ENCODE measurements at regions not wholly inside any gene's neighbourhood (a gene's known extent, or its start where the extent isn't known, plus 50 kb on each side); places are given as distances from the start of the nearest gene placed in this dataset.

GRCh38 chr1:80245813-80246212, 1239.3 kb upstream of the ADGRL4 start:
- TF ChIP-seq REST (IDR thresholded peaks at IDR 0.05; ENCODE audit: low read depth) (no peak), TCF12 (IDR thresholded peaks at IDR 0.05; ENCODE audit: low read depth) (no peak), CREB1 (IDR thresholded peaks at IDR 0.05; ENCODE audit: low read depth) (no peak), EP300 (IDR thresholded peaks at IDR 0.05; ENCODE audit: borderline replicate concordance) (no peak), MAX (IDR thresholded peaks at IDR 0.05) (no peak), ZBTB7A (IDR thresholded peaks at IDR 0.05; ENCODE audit: low read depth) (no peak), RAD21 (IDR thresholded peaks at IDR 0.05; ENCODE audit: low read depth) (no peak), TAF1 (IDR thresholded peaks at IDR 0.05; ENCODE audit: low read depth) (no peak), NFIC (IDR thresholded peaks at IDR 0.05) (no peak), USF1 (IDR thresholded peaks at IDR 0.05) (no peak), YY1 (IDR thresholded peaks at IDR 0.05; ENCODE audit: low read depth) (no peak), EGR1 (IDR thresholded peaks at IDR 0.05) (no peak), CEBPB (IDR thresholded peaks at IDR 0.05) (no peak), FOXM1 (IDR thresholded peaks at IDR 0.05; ENCODE audit: borderline replicate concordance, low read depth) (no peak), TEAD4 (IDR thresholded peaks at IDR 0.05) (no peak)

GRCh38 chr1:80244372-80244771, 1237.8 kb upstream of the ADGRL4 start:
- TF ChIP-seq TEAD4 (IDR thresholded peaks at IDR 0.05) (no peak), YY1 (IDR thresholded peaks at IDR 0.05; ENCODE audit: low read depth) (no peak), RAD21 (IDR thresholded peaks at IDR 0.05; ENCODE audit: low read depth) (no peak), REST (IDR thresholded peaks at IDR 0.05; ENCODE audit: low read depth) (no peak), NFIC (IDR thresholded peaks at IDR 0.05) (no peak), FOXM1 (IDR thresholded peaks at IDR 0.05; ENCODE audit: borderline replicate concordance, low read depth) (no peak), TAF1 (IDR thresholded peaks at IDR 0.05; ENCODE audit: low read depth) (no peak), CREB1 (IDR thresholded peaks at IDR 0.05; ENCODE audit: low read depth) (no peak), MAX (IDR thresholded peaks at IDR 0.05) (no peak), TCF12 (IDR thresholded peaks at IDR 0.05; ENCODE audit: low read depth) (no peak), ZBTB7A (IDR thresholded peaks at IDR 0.05; ENCODE audit: low read depth) (no peak), EP300 (IDR thresholded peaks at IDR 0.05; ENCODE audit: borderline replicate concordance) (no peak), USF1 (IDR thresholded peaks at IDR 0.05) (no peak), CEBPB (IDR thresholded peaks at IDR 0.05) (no peak), EGR1 (IDR thresholded peaks at IDR 0.05) (no peak)

GRCh38 chr1:80241566-80241965, 1235.0 kb upstream of the ADGRL4 start:
- no peak for TF ChIP-seq FOXM1 (IDR thresholded peaks at IDR 0.05; ENCODE audit: borderline replicate concordance, low read depth)

GRCh38 chr1:80225510-80225909, 1219.0 kb upstream of the ADGRL4 start:
- TF ChIP-seq USF1 (IDR thresholded peaks at IDR 0.05) (no peak), TAF1 (IDR thresholded peaks at IDR 0.05; ENCODE audit: low read depth) (no peak), NFIC (IDR thresholded peaks at IDR 0.05) (no peak)

- no peak for TF ChIP-seq NFIC (IDR thresholded peaks at IDR 0.05)
- no peak for TF ChIP-seq YY1 (IDR thresholded peaks at IDR 0.05; ENCODE audit: low read depth)
- TF ChIP-seq TEAD4 (IDR thresholded peaks at IDR 0.05): no peak
- TF ChIP-seq REST (IDR thresholded peaks at IDR 0.05; ENCODE audit: low read depth): no peak
- no peak for TF ChIP-seq CREB1 (IDR thresholded peaks at IDR 0.05; ENCODE audit: low read depth)
Observed at GRCh38 chr1:80221319-80221718, 1214.8 kb upstream of the ADGRL4 start.
